ENCODE measurements at regions not wholly inside any gene's neighbourhood (a gene's known extent, or its start where the extent isn't known, plus 50 kb on each side); places are given as distances from the start of the nearest gene placed in this dataset.

DNA sequence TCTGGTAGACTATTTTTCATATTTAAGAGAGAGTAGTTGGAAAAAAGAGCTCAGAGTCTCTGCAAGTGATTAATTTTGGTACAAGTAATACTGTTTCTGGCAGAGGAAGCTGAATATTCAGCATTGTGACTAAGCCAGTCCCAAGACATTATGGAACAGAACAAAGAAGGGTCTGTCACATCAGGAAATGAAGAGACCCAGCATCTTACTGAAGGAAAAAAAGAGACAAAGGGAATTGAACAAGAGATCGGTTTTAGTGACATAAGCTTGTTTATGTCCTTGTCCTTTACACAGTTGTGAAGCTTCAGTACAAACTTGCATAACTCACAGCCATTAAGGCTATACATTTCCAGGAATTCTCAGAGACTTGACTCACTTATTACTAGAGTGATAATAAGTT is 568.5 kb upstream of the SLC8A1 start:
- TF ChIP-seq FOXA2 (IDR thresholded peaks at IDR 0.05) (no peak), YY1 (IDR thresholded peaks at IDR 0.05) (no peak), SP1 (IDR thresholded peaks at IDR 0.05) (no peak), JUND (IDR thresholded peaks at IDR 0.05) (no peak), RAD21 (IDR thresholded peaks at IDR 0.05) (no peak), TAF1 (conservative IDR thresholded peaks at IDR 0.05) (no peak), GABPA (IDR thresholded peaks at IDR 0.05 in 1 of 2, conservative IDR thresholded peaks at IDR 0.05 in 1 of 2) (no peak), NR2F2 (IDR thresholded peaks at IDR 0.05) (no peak), FOXA1 (IDR thresholded peaks at IDR 0.05) (no peak), HNF4A (conservative IDR thresholded peaks at IDR 0.05) (no peak), EGR1 (IDR thresholded peaks at IDR 0.05; ENCODE audit: low read depth in 2 of 2) (no peak)
- TF ChIP-seq, protein P1, sequence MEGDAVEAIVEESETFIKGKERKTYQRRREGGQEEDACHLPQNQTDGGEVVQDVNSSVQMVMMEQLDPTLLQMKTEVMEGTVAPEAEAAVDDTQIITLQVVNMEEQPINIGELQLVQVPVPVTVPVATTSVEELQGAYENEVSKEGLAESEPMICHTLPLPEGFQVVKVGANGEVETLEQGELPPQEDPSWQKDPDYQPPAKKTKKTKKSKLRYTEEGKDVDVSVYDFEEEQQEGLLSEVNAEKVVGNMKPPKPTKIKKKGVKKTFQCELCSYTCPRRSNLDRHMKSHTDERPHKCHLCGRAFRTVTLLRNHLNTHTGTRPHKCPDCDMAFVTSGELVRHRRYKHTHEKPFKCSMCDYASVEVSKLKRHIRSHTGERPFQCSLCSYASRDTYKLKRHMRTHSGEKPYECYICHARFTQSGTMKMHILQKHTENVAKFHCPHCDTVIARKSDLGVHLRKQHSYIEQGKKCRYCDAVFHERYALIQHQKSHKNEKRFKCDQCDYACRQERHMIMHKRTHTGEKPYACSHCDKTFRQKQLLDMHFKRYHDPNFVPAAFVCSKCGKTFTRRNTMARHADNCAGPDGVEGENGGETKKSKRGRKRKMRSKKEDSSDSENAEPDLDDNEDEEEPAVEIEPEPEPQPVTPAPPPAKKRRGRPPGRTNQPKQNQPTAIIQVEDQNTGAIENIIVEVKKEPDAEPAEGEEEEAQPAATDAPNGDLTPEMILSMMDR (IDR thresholded peaks at IDR 0.05; ENCODE audit: low read depth, low read length, missing input control), result no peak
- TF ChIP-seq, protein P2, sequence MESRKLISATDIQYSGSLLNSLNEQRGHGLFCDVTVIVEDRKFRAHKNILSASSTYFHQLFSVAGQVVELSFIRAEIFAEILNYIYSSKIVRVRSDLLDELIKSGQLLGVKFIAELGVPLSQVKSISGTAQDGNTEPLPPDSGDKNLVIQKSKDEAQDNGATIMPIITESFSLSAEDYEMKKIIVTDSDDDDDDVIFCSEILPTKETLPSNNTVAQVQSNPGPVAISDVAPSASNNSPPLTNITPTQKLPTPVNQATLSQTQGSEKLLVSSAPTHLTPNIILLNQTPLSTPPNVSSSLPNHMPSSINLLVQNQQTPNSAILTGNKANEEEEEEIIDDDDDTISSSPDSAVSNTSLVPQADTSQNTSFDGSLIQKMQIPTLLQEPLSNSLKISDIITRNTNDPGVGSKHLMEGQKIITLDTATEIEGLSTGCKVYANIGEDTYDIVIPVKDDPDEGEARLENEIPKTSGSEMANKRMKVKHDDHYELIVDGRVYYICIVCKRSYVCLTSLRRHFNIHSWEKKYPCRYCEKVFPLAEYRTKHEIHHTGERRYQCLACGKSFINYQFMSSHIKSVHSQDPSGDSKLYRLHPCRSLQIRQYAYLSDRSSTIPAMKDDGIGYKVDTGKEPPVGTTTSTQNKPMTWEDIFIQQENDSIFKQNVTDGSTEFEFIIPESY (IDR thresholded peaks at IDR 0.05), result no peak
- TF ChIP-seq, protein P3, sequence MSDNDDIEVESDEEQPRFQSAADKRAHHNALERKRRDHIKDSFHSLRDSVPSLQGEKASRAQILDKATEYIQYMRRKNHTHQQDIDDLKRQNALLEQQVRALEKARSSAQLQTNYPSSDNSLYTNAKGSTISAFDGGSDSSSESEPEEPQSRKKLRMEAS (IDR thresholded peaks at IDR 0.05), result no peak
- TF ChIP-seq, protein P4, sequence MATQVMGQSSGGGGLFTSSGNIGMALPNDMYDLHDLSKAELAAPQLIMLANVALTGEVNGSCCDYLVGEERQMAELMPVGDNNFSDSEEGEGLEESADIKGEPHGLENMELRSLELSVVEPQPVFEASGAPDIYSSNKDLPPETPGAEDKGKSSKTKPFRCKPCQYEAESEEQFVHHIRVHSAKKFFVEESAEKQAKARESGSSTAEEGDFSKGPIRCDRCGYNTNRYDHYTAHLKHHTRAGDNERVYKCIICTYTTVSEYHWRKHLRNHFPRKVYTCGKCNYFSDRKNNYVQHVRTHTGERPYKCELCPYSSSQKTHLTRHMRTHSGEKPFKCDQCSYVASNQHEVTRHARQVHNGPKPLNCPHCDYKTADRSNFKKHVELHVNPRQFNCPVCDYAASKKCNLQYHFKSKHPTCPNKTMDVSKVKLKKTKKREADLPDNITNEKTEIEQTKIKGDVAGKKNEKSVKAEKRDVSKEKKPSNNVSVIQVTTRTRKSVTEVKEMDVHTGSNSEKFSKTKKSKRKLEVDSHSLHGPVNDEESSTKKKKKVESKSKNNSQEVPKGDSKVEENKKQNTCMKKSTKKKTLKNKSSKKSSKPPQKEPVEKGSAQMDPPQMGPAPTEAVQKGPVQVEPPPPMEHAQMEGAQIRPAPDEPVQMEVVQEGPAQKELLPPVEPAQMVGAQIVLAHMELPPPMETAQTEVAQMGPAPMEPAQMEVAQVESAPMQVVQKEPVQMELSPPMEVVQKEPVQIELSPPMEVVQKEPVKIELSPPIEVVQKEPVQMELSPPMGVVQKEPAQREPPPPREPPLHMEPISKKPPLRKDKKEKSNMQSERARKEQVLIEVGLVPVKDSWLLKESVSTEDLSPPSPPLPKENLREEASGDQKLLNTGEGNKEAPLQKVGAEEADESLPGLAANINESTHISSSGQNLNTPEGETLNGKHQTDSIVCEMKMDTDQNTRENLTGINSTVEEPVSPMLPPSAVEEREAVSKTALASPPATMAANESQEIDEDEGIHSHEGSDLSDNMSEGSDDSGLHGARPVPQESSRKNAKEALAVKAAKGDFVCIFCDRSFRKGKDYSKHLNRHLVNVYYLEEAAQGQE (IDR thresholded peaks at IDR 0.05), result no peak
- TF ChIP-seq, protein P5, sequence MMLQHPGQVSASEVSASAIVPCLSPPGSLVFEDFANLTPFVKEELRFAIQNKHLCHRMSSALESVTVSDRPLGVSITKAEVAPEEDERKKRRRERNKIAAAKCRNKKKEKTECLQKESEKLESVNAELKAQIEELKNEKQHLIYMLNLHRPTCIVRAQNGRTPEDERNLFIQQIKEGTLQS (IDR thresholded peaks at IDR 0.05), result no peak
- Histone ChIP-seq H3K9ac (ENCODE audit: low read depth in 1 of 2, low read length in 2 of 2) (no peak overlapping the region), H3K27ac (ENCODE audit: low read depth in 1 of 2, low read length in 2 of 2) (no peak overlapping the region), H3K4me1 (ENCODE audit: control insufficient read depth in 4 of 4, insufficient read depth in 4 of 4, low read length in 3 of 4) (no peaks in the 10 kb centered on the region), H3K9me3 (ENCODE audit: control insufficient read depth in 4 of 4, low read length in 3 of 4) (no peaks in the 10 kb centered on the region), H3K4me3 (ENCODE audit: low read depth in 1 of 3, low read length in 3 of 3) (no peak overlapping the region), H3K27me3 (ENCODE audit: control insufficient read depth in 4 of 4, insufficient read depth in 4 of 4, low read length in 3 of 4) (no peaks in the 10 kb centered on the region), H3K36me3 (ENCODE audit: control insufficient read depth in 4 of 4, insufficient read depth in 3 of 4, low read depth in 1 of 4, low read length in 3 of 4) (no peaks in the 10 kb centered on the region)
- DNase-seq (ENCODE audit: low spot score), result no peak
- 45% methylated on average over 1 of the region's 1 CpG for WGBS

DNA sequence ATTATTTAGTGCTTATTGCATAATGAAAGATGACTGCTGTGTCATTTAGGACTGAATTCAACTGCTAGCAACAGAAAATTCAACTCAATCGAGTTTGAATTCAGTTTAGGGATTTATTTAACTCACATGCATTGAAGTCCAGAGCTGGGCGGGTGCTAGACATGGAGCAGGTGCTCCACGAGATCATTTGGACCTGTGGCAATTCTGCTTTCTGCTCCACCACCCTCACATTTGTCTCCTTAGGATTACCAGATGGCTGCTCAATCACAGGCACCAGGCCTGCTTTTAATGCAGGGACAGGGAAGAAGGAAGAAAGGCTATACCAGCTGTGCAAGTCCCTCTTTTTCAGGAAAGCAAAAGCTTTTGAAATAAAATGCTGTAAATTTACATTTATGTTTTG is 572.9 kb upstream of the SLC8A1 start:
- WGBS, result 58% methylated on average over 3 of the region's 3 CpGs
- no peaks in the 10 kb centered on the region for H3K4me1 ChIP-seq (ENCODE audit: control insufficient read depth in 4 of 4, insufficient read depth in 4 of 4, low read length in 3 of 4)
- DNase-seq (ENCODE audit: low spot score), result no peak
- no peak overlapping the region for H3K4me3 ChIP-seq (ENCODE audit: low read depth in 1 of 3, low read length in 3 of 3)
- H3K9me3 ChIP-seq (ENCODE audit: control insufficient read depth in 4 of 4, low read length in 3 of 4), result no peaks in the 10 kb centered on the region
- no peaks in the 10 kb centered on the region for H3K36me3 ChIP-seq (ENCODE audit: control insufficient read depth in 4 of 4, insufficient read depth in 3 of 4, low read depth in 1 of 4, low read length in 3 of 4)
- H3K27me3 ChIP-seq (ENCODE audit: control insufficient read depth in 4 of 4, insufficient read depth in 4 of 4, low read length in 3 of 4), result peaks cover 0 to 3% (median 0%) of the 10 kb centered on the region in 4 donors
- H3K27ac ChIP-seq (ENCODE audit: low read depth in 1 of 2, low read length in 2 of 2), result no peak overlapping the region
- no peak overlapping the region for H3K9ac ChIP-seq (ENCODE audit: low read depth in 1 of 2, low read length in 2 of 2)
- no peak for TF ChIP-seq GABPA (IDR thresholded peaks at IDR 0.05 in 1 of 2, conservative IDR thresholded peaks at IDR 0.05 in 1 of 2)
- TF ChIP-seq EGR1 (IDR thresholded peaks at IDR 0.05; ENCODE audit: low read depth in 2 of 2), result no peak
- TF ChIP-seq, protein P3 (IDR thresholded peaks at IDR 0.05), result no peak
- TF ChIP-seq HNF4A (conservative IDR thresholded peaks at IDR 0.05), result no peak
- TF ChIP-seq, protein P1 (IDR thresholded peaks at IDR 0.05; ENCODE audit: low read depth, low read length, missing input control), result no peak
- TF ChIP-seq JUND (IDR thresholded peaks at IDR 0.05), result no peak
- TF ChIP-seq, protein P4 (IDR thresholded peaks at IDR 0.05), result no peak
